Smooth muscle cell (in vitro differentiated cells): ENCODE measurements at regions not wholly inside any gene's neighbourhood (a gene's known extent, or its start where the extent isn't known, plus 50 kb on each side); places are given as distances from the start of the nearest gene placed in this dataset.

ENCODE experiments used
- DNase-seq: peaks from one replicate; lab custom pipeline; 2025; ENCODE audit not compliant: unreplicated experiment; lab: John Stamatoyannopoulos, UW
- H2AFZ ChIP-seq: fragments of 200-600 bp; sonication (generic); 2 replicates; pipeline ENCODE4 v1.6.0; 2016; ENCODE audit warnings: antibody characterized with exemption, low read depth, mild to moderate bottlenecking
- H3F3A ChIP-seq: fragments of 200-600 bp; sonication (generic); 2 replicates; pipeline ENCODE4 v1.6.0; 2017; ENCODE audit warnings: antibody characterized with exemption, low read depth
- H3K27ac ChIP-seq: fragments of 200-600 bp; sonication (generic); 2 replicates; pipeline ENCODE4 v1.5.1; 2016; ENCODE audit warnings: low read depth, mild to moderate bottlenecking
- H3K27me3 ChIP-seq: fragments of 200-600 bp; sonication (generic); 2 replicates; pipeline ENCODE4 v1.6.1; 2016; ENCODE audit warnings: low read depth, mild to moderate bottlenecking
- H3K36me3 ChIP-seq: fragments of 200-600 bp; sonication (generic); 2 replicates; pipeline ENCODE4 v1.5.1; 2016; ENCODE audit warnings: low read depth
- H3K4me1 ChIP-seq: fragments of 200-600 bp; sonication (generic); 2 replicates; pipeline ENCODE4 v1.5.1; 2016; ENCODE audit warnings: low read depth
- H3K4me2 ChIP-seq: fragments of 200-600 bp; sonication (generic); 2 replicates; pipeline ENCODE4 v1.6.0; 2016; ENCODE audit warnings: mild to moderate bottlenecking
- H3K4me3 ChIP-seq: fragments of 200-600 bp; sonication (generic); 2 replicates; pipeline ENCODE4 v1.5.1; 2016; ENCODE audit warnings: mild to moderate bottlenecking
- H3K79me2 ChIP-seq: fragments of 200-600 bp; sonication (generic); 2 replicates; pipeline ENCODE4 v1.6.0; 2016; ENCODE audit warnings: low read depth, mild to moderate bottlenecking
- H3K9ac ChIP-seq: fragments of 200-600 bp; sonication (generic); 2 replicates; pipeline ENCODE4 v1.6.0; 2016; ENCODE audit warnings: low read depth
- H3K9me3 ChIP-seq: fragments of 200-600 bp; sonication (generic); replicated peaks from 2 replicates; pipeline ENCODE4 v1.5.1; 2016; ENCODE audit warnings: low read depth
- H4K20me1 ChIP-seq: fragments of 200-600 bp; sonication (generic); 2 replicates; pipeline ENCODE4 v1.6.0; 2016; ENCODE audit warnings: low read depth
- CTCF ChIP-seq: fragments of 200-600 bp; sonication (generic); IDR thresholded peaks from 2 replicates; pipeline ENCODE4 v1.5.1; 2017; ENCODE audit warnings: borderline replicate concordance, mild to moderate bottlenecking, antibody characterized with exemption; ENCODE audit not compliant: insufficient read depth, poor library complexity, severe bottlenecking
- WGBS: methylation state at CpG from one replicate; pipeline ENCODE4 v1.1.7; 2016; ENCODE audit warnings: low lambda C conversion rate; 5-methylcytosine and 5-hydroxymethylcytosine counted together

DNA sequence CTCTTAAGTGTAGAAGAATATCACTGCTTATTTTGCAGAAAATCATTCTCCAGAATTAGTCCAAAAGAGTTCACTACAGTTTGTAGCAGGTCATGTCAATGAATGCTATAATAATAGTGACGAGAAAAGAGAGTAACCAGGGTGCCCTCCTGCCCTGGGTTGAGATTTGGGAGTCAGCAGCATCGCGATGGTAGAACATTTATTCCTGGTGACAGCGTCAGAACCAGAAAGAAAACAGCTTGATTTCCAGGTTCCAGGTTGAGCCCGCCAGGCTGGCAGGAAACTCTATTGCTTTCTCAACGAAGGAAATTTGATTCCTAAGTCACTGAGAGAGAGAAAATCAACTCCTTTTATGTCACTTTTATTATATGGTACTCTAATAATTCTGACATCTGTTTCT is 550.3 kb downstream of the QKI start:
- TF ChIP-seq CTCF = no peak
- Histone ChIP-seq H3K9me3 (no peaks in the 10 kb centered on the region), H3K4me1 (no peaks in the 10 kb centered on the region), H3K4me3 (no peak overlapping the region), H4K20me1 (no peaks in the 10 kb centered on the region), H3K4me2 (no peak overlapping the region), H3K36me3 (no peaks in the 10 kb centered on the region), H3K9ac (no peak overlapping the region), H3K27me3 (no peaks in the 10 kb centered on the region), H3F3A (no peaks in the 10 kb centered on the region), H3K27ac (no peak overlapping the region), H3K79me2 (no peaks in the 10 kb centered on the region), H2AFZ (no peak overlapping the region)
- DNase-seq = no peak
- WGBS = 82% methylated on average over 6 of the region's 6 CpGs

DNA sequence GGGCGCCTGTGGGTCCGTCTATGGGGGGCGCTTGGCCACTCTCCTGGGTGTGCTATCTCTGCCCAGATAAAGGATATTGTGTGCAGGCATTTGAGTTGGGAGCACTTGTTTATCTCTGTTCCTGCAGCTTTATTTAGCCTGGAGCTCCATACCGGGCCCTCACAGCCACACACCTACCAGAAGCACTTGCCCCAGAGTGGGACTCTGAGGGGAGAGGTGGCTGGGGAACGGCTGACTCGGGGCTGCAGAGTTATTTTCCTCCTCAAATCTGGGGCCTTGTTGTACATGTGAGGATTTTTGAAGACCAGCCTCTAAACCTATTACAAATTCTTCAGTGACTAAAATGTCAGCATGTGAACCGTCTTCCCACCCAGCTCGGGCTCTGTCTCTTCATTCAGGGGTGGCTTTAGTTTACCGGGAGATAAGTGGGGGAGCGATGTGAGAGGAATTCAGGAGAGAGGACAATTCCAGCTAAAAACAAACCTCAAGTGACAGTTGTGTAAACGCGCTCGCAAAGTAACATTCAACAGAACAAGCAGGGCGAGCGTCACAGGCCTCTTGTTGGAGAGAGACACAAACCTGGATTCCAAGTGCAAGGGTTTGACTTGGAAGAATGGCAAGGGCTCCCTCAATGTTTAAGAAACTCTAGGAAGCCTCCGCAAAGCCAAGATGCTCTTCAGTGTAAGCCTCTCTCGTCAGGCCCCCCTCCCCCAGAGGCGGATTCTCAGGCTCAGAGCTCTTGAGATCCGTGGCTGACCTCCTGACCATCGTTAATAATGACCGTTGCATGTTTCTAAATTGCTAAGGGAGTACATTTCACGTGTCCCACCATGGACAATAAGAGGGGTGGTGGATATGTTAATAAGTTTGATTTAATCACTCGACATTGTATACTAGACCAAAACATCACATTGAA is 548.9 kb downstream of the QKI start:
- Histone ChIP-seq H3K4me1 (peaks cover 6% of the 10 kb centered on the region), H3K9me3 (no peaks in the 10 kb centered on the region), H4K20me1 (no peaks in the 10 kb centered on the region), H3K4me2 (no peak overlapping the region), H3K36me3 (no peaks in the 10 kb centered on the region), H3K9ac (no peak overlapping the region), H3K27ac (no peak overlapping the region), H2AFZ (no peak overlapping the region), H3K79me2 (no peaks in the 10 kb centered on the region), H3F3A (no peaks in the 10 kb centered on the region), H3K4me3 (no peak overlapping the region), H3K27me3 (no peaks in the 10 kb centered on the region)
- no peak for DNase-seq
- 81% methylated on average over 23 of the region's 23 CpGs for WGBS
- no peak for TF ChIP-seq CTCF

GRCh38 chr6:163962627-163963117 is 548.2 kb downstream of the QKI start:
- Histone ChIP-seq H3K27ac (no peak overlapping the region), H3K4me2 (no peak overlapping the region), H2AFZ (no peak overlapping the region), H3F3A (no peaks in the 10 kb centered on the region), H3K9me3 (no peaks in the 10 kb centered on the region), H3K4me1 (peaks cover 10% of the 10 kb centered on the region), H3K9ac (no peak overlapping the region), H3K79me2 (no peaks in the 10 kb centered on the region), H4K20me1 (no peaks in the 10 kb centered on the region), H3K27me3 (no peaks in the 10 kb centered on the region), H3K4me3 (no peak overlapping the region), H3K36me3 (no peaks in the 10 kb centered on the region)
- TF ChIP-seq CTCF = no peak
- 94% methylated on average over 13 of the region's 13 CpGs for WGBS
- no peak for DNase-seq

GRCh38 chr6:163960128-163960527 is 545.6 kb downstream of the QKI start:
- no peak overlapping the region for H3K9ac ChIP-seq
- H4K20me1 ChIP-seq = no peaks in the 10 kb centered on the region
- WGBS = 87% methylated on average over 10 of the region's 10 CpGs
- H3K4me3 ChIP-seq = no peak overlapping the region
- H3K27ac ChIP-seq = no peak overlapping the region
- TF ChIP-seq CTCF = no peak
- no peak overlapping the region for H2AFZ ChIP-seq
- H3K4me2 ChIP-seq = no peak overlapping the region
- H3K36me3 ChIP-seq = no peaks in the 10 kb centered on the region
- no peaks in the 10 kb centered on the region for H3K79me2 ChIP-seq
- H3F3A ChIP-seq = no peaks in the 10 kb centered on the region
- no peak for DNase-seq
- no peaks in the 10 kb centered on the region for H3K27me3 ChIP-seq
- H3K9me3 ChIP-seq = no peaks in the 10 kb centered on the region
- peaks cover 10% of the 10 kb centered on the region for H3K4me1 ChIP-seq
